Gastroesophageal sphincter (tissue), 4 donors: ENCODE measurements at regions not wholly inside any gene's neighbourhood (a gene's known extent, or its start where the extent isn't known, plus 50 kb on each side); places are given as distances from the start of the nearest gene placed in this dataset.

Experiments
- ATAC-seq: fragments of 150-250 bp; one replicate; pipeline ENCODE4 v1.9.1; 2016; ENCODE audit warnings: mild to moderate bottlenecking, moderate library complexity
- H3K27ac ChIP-seq, 4 donors: fragments of 200-600 bp; sonication (generic) in 3 of 4; 1 replicate in 3 of 4; 2 replicates in 1 of 4; pipeline ENCODE4 v1.5.1; 2016 to 2019
- H3K27me3 ChIP-seq: fragments of 200-600 bp; sonication (generic); one replicate; pipeline ENCODE4 v1.5.1; 2019
- H3K36me3 ChIP-seq, 2 donors: fragments of 200-600 bp; sonication (generic); one replicate each; pipeline ENCODE4 v1.5.1; 2019; ENCODE audit warnings: control low read depth in 1 of 2
- H3K4me1 ChIP-seq, 3 donors: fragments of 200-600 bp; sonication (generic); 1 replicate in 2 of 3; 2 replicates in 1 of 3; pipeline ENCODE4 v1.5.1; 2016 to 2019; ENCODE audit warnings: control low read depth in 2 of 3
- H3K4me3 ChIP-seq, 2 donors: fragments of 200-600 bp; sonication (generic); one replicate each; pipeline ENCODE4 v1.5.1; 2019; ENCODE audit warnings: mild to moderate bottlenecking in 1 of 2, moderate library complexity in 1 of 2
- H3K9me3 ChIP-seq, 3 donors: fragments of 200-600 bp; sonication (generic); one replicate each; pipeline ENCODE4 v1.5.1; 2017 to 2019; ENCODE audit warnings: control low read depth in 2 of 3
- EP300 ChIP-seq: sonication (generic); formaldehyde crosslinking; IDR thresholded peaks from one replicate; pipeline ENCODE4 v1.6.1; 2017; ENCODE audit warnings: antibody characterized with exemption, mild to moderate bottlenecking
- POLR2A ChIP-seq, 2 donors: fragments of 450-650 bp; IDR thresholded peaks; one replicate each; pipeline ENCODE4 v1.6.1; 2017; ENCODE audit warnings: antibody characterized with exemption in 2 of 2, mild to moderate bottlenecking in 2 of 2, moderate library complexity in 1 of 2
- POLR2AphosphoS5 ChIP-seq: sonication (generic); formaldehyde crosslinking; IDR thresholded peaks from one replicate; pipeline ENCODE4 v1.6.1; 2017; ENCODE audit warnings: antibody characterized with exemption
- WGBS, 2 donors: methylation state at CpG; one replicate each; pipeline ENCODE4 v1.1.5; 2018; ENCODE audit warnings: low coverage in 1 of 2; 5-methylcytosine and 5-hydroxymethylcytosine counted together
- TF ChIP-seq, protein P1 (sequence below), 4 experiments: fragments of 200-600 bp in 2 of 4; fragments of 450-650 bp in 2 of 4; sonication (generic) in 1 of 4; IDR thresholded peaks; one replicate each; pipeline ENCODE4 v1.5.1; 2017 to 2019; ENCODE audit warnings: antibody characterized with exemption in 4 of 4, mild to moderate bottlenecking in 2 of 4, moderate library complexity in 2 of 4

DNA sequence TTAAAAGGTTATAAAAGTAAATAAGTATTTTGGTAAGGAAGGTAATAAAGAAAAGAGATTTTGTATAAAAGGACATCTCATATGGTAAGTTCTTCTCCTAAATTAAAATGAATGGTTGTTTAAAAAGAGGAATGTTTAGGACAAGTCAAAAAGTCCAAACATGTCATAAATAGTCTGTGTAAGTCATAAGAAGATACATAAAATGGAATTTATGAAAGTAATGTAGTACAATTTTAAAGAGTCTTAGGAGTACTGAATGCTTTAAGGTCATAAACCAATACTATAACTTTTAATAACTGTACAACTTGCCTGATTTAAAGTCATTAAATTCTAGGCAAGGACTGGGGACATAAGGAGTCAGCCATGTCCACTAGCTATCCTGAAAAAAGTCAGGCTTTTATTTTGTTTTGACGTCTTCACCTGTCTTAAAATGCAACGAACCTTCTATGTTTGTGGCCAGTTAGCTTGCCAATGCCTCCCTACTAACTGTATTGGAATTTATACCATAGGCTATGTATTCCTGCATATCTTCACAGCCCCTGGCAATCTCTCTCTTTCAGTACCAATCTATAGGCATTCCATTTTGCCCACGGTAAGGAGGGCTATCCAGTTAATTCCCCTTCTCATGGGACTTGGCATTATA, 312.3 kb upstream of the LRRTM4 start:
- H3K36me3 ChIP-seq = no peaks in the 10 kb centered on the region
- peaks cover 0 to 8% (median 0%) of the 10 kb centered on the region in 3 donors for H3K9me3 ChIP-seq
- no peak for ATAC-seq
- H3K4me3 ChIP-seq = no peak overlapping the region
- no peaks in the 10 kb centered on the region for H3K27me3 ChIP-seq
- H3K27ac ChIP-seq = no peak overlapping the region
- TF ChIP-seq POLR2A (IDR thresholded peaks at IDR 0.05) (no peak), POLR2AphosphoS5 (no peak), EP300 (no peak)
- TF ChIP-seq, protein P1, sequence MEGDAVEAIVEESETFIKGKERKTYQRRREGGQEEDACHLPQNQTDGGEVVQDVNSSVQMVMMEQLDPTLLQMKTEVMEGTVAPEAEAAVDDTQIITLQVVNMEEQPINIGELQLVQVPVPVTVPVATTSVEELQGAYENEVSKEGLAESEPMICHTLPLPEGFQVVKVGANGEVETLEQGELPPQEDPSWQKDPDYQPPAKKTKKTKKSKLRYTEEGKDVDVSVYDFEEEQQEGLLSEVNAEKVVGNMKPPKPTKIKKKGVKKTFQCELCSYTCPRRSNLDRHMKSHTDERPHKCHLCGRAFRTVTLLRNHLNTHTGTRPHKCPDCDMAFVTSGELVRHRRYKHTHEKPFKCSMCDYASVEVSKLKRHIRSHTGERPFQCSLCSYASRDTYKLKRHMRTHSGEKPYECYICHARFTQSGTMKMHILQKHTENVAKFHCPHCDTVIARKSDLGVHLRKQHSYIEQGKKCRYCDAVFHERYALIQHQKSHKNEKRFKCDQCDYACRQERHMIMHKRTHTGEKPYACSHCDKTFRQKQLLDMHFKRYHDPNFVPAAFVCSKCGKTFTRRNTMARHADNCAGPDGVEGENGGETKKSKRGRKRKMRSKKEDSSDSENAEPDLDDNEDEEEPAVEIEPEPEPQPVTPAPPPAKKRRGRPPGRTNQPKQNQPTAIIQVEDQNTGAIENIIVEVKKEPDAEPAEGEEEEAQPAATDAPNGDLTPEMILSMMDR (IDR thresholded peaks at IDR 0.05) = no peak
- no peaks in the 10 kb centered on the region for H3K4me1 ChIP-seq
- whole genome bisulfite sequencing, 2 donors = 74 to 100% methylated on average over 2 of the region's 3 CpGs

DNA sequence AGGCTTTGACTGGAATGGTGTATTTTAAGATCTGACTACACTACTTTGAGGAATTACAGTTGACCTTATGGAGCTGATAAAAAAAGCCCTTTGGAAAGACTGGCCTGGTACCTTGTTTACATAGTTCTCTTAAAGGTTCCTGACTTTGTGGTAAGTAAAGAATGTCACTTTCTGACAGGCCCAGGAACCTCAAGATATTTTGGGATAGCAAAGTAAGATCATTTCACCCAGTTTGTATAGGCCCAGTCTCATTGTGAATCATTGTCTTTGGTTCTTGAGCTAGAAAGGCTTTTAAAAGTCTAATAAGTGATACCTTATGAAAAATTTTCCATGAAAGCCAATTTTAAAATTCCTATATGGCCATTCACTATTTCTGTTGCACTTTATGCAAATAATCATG, 316.3 kb upstream of the LRRTM4 start:
- TF ChIP-seq POLR2A (IDR thresholded peaks at IDR 0.05) (no peak), POLR2AphosphoS5 (no peak), EP300 (no peak)
- TF ChIP-seq, protein P1 (IDR thresholded peaks at IDR 0.05) = no peak
- Histone ChIP-seq H3K4me3 (no peak overlapping the region), H3K4me1 (no peaks in the 10 kb centered on the region), H3K9me3 (peaks cover 0 to 8% (median 0%) of the 10 kb centered on the region in 3 donors), H3K27ac (no peak overlapping the region), H3K27me3 (no peaks in the 10 kb centered on the region), H3K36me3 (no peaks in the 10 kb centered on the region)
- ATAC-seq = no peak

DNA sequence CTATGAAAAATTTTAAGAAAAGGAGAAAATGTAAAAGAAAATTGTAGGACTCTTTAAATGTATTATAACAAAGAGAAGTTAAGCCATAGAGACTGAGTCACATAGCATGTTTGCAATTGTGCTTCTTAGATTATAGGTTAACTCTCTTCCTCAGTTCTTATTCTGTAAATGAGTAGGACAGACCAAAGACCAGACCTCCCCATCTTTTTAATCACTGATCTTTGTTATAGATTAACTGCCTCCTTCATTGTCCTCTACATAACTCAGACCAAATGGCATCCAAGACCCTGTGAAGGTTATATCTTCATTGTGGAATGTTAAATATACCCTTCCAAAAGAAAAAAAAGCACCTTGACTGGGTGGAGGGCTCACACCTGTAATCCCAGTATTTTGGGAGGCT, 316.9 kb upstream of the LRRTM4 start:
- H3K9me3 ChIP-seq = peaks cover 0 to 8% (median 0%) of the 10 kb centered on the region in 3 donors
- no peak for TF ChIP-seq EP300
- TF ChIP-seq POLR2AphosphoS5 = no peak
- TF ChIP-seq, protein P1 (IDR thresholded peaks at IDR 0.05) = no peak
- TF ChIP-seq POLR2A (IDR thresholded peaks at IDR 0.05) = no peak
- H3K36me3 ChIP-seq = no peaks in the 10 kb centered on the region
- no peaks in the 10 kb centered on the region for H3K4me1 ChIP-seq
- H3K27me3 ChIP-seq = no peaks in the 10 kb centered on the region
- no peak overlapping the region for H3K4me3 ChIP-seq
- H3K27ac ChIP-seq = no peak overlapping the region
- ATAC-seq = no peak

DNA sequence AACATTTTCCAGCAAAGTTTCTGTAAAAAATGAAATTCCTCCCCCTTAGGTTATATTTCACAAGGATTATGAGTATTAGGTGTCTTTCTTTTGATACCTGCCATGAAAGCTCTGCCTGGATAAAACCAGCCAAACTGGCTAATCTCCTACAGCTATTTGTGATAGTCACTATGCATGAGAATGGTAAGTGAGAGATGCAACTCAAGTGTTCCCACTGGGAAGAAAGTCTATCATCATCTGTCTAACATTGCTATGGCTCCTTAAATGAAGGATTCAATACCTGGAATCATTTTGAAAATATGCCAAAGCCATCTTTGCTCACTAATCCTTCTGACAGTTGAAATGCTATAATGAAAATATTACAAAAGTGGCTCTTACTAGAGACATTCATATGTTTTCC, 339.9 kb upstream of the LRRTM4 start:
- Histone ChIP-seq H3K27ac (no peak overlapping the region), H3K4me1 (no peaks in the 10 kb centered on the region), H3K9me3 (peaks cover 0 to 7% (median 0%) of the 10 kb centered on the region in 3 donors), H3K27me3 (no peaks in the 10 kb centered on the region), H3K36me3 (no peaks in the 10 kb centered on the region), H3K4me3 (no peak overlapping the region)
- TF ChIP-seq POLR2AphosphoS5 = no peak
- TF ChIP-seq, protein P1 (IDR thresholded peaks at IDR 0.05) = no peak
- no peak for TF ChIP-seq POLR2A (IDR thresholded peaks at IDR 0.05)
- no peak for TF ChIP-seq EP300
- no peak for ATAC-seq

DNA sequence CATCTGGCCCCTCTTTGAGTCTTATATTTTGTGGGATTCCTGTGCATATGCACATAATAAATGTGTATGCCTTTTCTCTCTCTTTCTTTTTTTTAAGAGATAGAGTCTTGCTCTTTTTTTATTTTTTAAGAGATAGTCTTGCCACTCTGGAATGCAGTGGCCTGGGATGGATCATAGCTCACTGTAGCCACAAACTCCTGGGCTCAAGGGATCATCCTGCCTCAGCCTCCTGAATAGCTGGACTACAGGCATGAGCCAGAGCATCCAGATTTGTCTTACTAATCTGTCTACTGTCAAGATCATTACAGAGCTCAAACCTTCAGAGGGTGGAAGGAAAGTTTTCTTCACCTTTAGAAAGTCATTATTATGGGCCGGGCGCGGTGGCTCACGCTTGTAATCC, 342.2 kb upstream of the LRRTM4 start:
- Histone ChIP-seq H3K4me1 (no peaks in the 10 kb centered on the region), H3K9me3 (no peaks in the 10 kb centered on the region), H3K4me3 (no peak overlapping the region), H3K27me3 (no peaks in the 10 kb centered on the region), H3K36me3 (no peaks in the 10 kb centered on the region), H3K27ac (no peak overlapping the region)
- no CpG with 5 or more reads among the region's 4 CpGs for WGBS, 2 donors
- no peak for ATAC-seq
- TF ChIP-seq EP300 (no peak), POLR2AphosphoS5 (no peak), POLR2A (IDR thresholded peaks at IDR 0.05) (no peak)
- TF ChIP-seq, protein P1 (IDR thresholded peaks at IDR 0.05) = no peak
